SW 1271 (cell line): ENCODE measurements at regions not wholly inside any gene's neighbourhood (a gene's known extent, or its start where the extent isn't known, plus 50 kb on each side); places are given as distances from the start of the nearest gene placed in this dataset.
"Not testable (repeated sequence)": the region's sequence is repeated elsewhere in the genome, so short reads cannot be mapped to it uniquely, and the experiment has no call there.

Experiments
- DNase-seq, 2 experiments: peaks; one replicate each; lab custom pipeline; 2025; lab: John Stamatoyannopoulos, UW

- no peak for DNase-seq
Measured at GRCh38 chr4:128566693-128567092, 242.8 kb upstream of the JADE1 start.

GRCh38 chr4:128565565-128566186, 243.8 kb upstream of the JADE1 start:
- DNase-seq: peak; percentile 12 to 30

- no peak for DNase-seq
Measured at GRCh38 chr4:128565054-128565453, 244.4 kb upstream of the JADE1 start.

- DNase-seq: no peak
Measured at GRCh38 chr4:128564081-128564630, 245.3 kb upstream of the JADE1 start.

GRCh38 chr4:128560754-128561495, 248.6 kb upstream of the JADE1 start:
- DNase-seq: no peak

- no peak for DNase-seq
Measured at GRCh38 chr4:128558896-128559679, 250.4 kb upstream of the JADE1 start.

GRCh38 chr4:128556756-128557155, 252.7 kb upstream of the JADE1 start:
- no peak for DNase-seq

GRCh38 chr4:128553686-128554515, 255.6 kb upstream of the JADE1 start:
- no peak for DNase-seq

GRCh38 chr4:128552586-128552907, 257.0 kb upstream of the JADE1 start:
- DNase-seq: no peak

- DNase-seq: no peak
Measured at GRCh38 chr4:128551280-128551679, 258.2 kb upstream of the JADE1 start.

- no peak for DNase-seq
Measured at GRCh38 chr4:128550060-128550459, 259.4 kb upstream of the JADE1 start.

- DNase-seq: no peak
Measured at GRCh38 chr4:128549636-128550035, 259.9 kb upstream of the JADE1 start.

- no peak for DNase-seq
Measured at GRCh38 chr4:128548381-128548780, 260.8 kb upstream of the PGRMC2 start.

GRCh38 chr4:128544272-128544671, 256.7 kb upstream of the PGRMC2 start:
- DNase-seq: no peak

GRCh38 chr4:128543696-128544095, 256.1 kb upstream of the PGRMC2 start:
- DNase-seq: no peak

- DNase-seq: no peak
Measured at GRCh38 chr4:128542047-128542446, 254.4 kb upstream of the PGRMC2 start.

GRCh38 chr4:128540122-128540521, 252.5 kb upstream of the PGRMC2 start:
- no peak for DNase-seq

GRCh38 chr4:128538111-128538882, 250.7 kb upstream of the PGRMC2 start:
- no peak for DNase-seq

- no peak for DNase-seq
Measured at GRCh38 chr4:128536746-128537145, 249.1 kb upstream of the PGRMC2 start.

- DNase-seq: not testable (repeated sequence)
Measured at GRCh38 chr4:128535510-128535909, 247.9 kb upstream of the PGRMC2 start.
